VCaP (cell line): ENCODE measurements at regions not wholly inside any gene's neighbourhood (a gene's known extent, or its start where the extent isn't known, plus 50 kb on each side); places are given as distances from the start of the nearest gene placed in this dataset.
A peak's percentile ranks its signal among the peaks of the same experiment; 100 is the strongest.
"Not testable (repeated sequence)": the region's sequence is repeated elsewhere in the genome, so short reads cannot be mapped to it uniquely, and the experiment has no call there.

ENCODE experiments used
- H3K27ac ChIP-seq: fragments of 450-650 bp; 2 replicates; pipeline ENCODE4 v1.5.1; 2017
- TF ChIP-seq, protein P1 (sequence below): fragments of 450-650 bp; conservative IDR thresholded peaks from 2 replicates; pipeline ENCODE4 v1.5.1; 2017; ENCODE audit warnings: mild to moderate bottlenecking, moderate library complexity

DNA sequence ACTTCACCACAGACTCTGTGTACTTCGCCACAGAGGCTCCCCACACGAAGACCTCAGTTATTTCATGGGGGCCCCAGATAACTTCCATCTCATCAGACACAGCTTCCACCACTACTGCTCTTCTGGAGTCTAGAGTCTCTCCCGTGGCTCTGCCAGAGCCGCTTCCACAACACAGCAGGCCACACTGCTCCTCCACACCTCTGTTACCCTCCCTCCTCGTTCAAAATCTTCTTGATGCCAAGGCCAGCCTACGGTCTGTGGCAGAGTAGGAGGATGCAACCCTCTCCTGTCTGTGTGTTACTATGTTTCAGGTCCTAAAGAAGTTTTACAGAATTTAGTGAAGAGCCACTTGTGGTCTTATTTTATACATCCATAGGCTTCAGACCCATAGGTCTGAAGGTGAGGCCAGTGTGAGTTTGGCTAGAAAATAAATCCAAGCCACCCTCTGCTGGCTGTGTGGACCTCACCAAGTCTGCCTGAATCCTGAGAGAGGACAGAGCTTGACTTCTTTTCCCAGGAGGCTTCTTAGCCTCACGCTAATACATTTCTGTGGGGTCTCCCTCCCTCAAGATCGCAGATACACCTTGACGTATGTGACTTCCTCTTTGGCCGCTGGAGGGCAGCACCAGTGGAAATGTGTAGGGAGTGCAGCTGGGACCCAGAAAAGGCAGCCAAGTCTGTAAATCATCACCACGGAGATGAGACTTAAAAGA lies 197.7 kb downstream of the FAXC start:
- H3K27ac ChIP-seq = no peak overlapping the region
- TF ChIP-seq, protein P1, sequence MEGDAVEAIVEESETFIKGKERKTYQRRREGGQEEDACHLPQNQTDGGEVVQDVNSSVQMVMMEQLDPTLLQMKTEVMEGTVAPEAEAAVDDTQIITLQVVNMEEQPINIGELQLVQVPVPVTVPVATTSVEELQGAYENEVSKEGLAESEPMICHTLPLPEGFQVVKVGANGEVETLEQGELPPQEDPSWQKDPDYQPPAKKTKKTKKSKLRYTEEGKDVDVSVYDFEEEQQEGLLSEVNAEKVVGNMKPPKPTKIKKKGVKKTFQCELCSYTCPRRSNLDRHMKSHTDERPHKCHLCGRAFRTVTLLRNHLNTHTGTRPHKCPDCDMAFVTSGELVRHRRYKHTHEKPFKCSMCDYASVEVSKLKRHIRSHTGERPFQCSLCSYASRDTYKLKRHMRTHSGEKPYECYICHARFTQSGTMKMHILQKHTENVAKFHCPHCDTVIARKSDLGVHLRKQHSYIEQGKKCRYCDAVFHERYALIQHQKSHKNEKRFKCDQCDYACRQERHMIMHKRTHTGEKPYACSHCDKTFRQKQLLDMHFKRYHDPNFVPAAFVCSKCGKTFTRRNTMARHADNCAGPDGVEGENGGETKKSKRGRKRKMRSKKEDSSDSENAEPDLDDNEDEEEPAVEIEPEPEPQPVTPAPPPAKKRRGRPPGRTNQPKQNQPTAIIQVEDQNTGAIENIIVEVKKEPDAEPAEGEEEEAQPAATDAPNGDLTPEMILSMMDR = peak; percentile 86

DNA sequence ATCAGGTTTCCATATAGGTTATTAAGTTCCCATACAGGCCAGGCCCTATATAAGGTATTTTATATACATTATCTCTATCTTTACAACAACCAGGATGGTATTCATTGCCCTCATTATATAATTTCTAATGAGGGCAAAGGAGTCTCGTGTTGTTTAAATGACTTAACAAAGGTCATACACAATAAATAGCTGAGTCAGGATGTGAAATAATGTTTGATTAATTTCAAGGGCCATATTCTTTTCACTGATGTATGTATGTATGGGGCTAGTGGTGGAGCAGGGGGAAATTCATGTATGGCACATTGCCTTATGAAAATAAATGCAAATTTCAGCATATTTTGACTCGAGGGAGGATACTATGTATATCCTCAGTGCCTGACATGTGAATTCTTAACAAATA lies 200.7 kb downstream of the FAXC start:
- TF ChIP-seq, protein P1 = no peak

DNA sequence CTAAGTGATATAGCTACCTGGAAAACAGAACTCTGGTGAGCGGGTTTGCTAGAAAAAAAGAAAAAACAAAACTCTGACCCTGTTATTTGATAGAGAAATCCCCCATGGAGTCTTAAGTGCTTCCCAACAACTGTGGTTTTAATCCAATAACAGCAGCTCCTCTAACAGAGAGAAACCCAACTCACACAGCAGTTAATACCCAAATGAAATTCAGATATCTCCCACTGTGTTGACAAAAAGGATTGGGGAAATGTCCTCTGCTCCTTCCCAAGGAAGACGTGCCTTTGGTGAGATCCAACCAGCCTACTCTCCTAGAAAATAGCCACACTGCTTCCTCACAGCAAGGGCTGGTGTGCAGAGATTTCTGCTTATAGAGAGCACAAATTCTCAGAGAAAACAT lies 200.4 kb upstream of the FBXL4 start:
- TF ChIP-seq, protein P1 = no peak
- no peak overlapping the region for H3K27ac ChIP-seq

More for the DNA sequence above, 200.7 kb downstream of the FAXC start:
- H3K27ac ChIP-seq = no peak overlapping the region

DNA sequence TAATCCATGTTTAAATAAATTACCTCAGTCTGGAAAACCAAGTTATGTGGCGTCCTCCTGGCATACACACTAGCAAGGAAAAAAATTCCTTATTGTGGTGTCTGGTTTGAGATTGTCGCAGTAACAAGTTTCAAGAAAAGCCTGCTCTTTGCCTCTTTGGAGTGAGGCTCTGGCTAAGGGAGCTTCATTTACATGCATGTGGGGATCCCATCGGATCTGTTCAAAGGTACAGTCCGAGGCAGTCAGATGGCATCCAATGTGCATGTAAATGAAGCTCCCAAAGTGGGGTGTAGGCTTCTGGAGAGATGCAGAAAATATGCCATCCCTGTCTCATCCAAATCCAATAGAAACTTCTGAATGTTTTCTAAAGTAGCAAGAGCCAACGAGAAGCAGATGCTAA lies 199.5 kb upstream of the FBXL4 start:
- TF ChIP-seq, protein P1 = no peak
- no peak overlapping the region for H3K27ac ChIP-seq

DNA sequence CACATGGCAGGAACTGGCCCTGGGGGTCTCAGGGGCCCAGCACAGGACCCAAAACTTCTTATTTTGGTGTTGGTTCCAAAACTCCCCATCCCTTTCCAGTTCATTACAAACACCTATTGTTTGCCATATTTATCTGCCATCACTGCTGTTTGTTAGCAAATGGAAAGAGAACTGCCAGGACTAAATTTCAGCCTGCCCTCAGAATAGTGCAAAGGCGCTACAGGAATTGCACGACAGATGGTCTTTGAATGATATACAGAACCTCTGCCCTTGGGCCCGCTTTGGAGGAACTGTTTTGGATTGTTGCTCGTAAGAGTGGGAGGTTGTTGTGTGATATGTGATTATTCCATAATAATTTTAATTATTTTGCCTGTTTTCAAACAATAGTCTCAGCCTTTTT lies 199.0 kb upstream of the FBXL4 start:
- H3K27ac ChIP-seq = no peak overlapping the region
- TF ChIP-seq, protein P1 = no peak

DNA sequence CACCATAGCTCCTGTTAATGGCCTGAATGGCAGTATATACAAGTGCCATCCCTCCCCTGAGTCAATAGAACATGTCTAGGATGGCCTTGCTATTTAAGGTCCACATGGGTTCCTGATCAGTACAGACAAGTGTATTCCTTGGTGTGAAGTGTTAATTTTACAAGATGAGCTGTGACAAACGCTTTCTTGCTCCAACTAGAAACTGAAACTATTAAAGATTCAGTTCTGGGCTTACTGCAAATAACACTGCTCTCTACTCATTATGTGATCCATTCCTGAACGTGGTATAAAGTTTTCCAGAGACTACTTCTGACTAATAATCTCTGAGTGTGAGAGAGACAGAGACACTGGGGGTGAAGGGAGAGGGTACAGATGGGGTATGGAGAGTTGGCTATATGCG lies 198.0 kb upstream of the FBXL4 start:
- TF ChIP-seq, protein P1 = no peak

DNA sequence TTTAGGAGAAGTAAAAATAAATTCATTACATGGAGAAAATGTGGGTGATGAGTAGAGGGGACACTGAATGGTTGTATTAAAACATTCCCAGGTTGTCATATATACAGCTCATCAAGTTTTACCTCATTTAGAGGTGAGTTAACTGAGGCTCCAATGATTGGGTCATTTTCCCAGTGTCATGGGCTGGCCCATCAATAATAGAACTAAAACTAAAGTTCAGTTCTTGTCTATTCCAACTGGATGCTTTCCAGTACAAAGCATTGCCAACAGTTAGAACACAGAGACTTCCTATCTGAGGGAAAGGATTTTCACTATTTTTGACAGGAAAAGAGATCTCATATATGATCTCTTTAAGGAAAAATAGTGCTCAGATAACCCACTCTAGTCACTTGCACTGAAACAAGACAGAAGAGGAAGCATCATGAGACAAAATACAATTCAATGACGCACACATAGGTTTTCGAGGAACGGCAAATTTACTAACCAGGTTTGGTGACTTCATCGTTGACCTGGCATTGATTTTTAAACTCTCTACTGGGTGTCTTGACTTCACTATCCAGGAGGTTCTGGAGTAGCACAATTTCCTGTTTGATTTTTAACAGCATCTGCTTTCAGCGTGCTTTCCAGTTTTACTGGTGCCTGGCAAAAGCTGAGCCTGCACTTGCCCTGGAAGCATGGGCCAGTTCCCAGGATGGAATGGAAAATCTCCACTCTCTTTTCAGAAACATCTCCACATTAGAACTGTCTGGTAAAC lies 195.5 kb upstream of the FBXL4 start:
- H3K27ac ChIP-seq = no peak overlapping the region
- TF ChIP-seq, protein P1 = no peak

More for the DNA sequence above, 198.0 kb upstream of the FBXL4 start:
- no peak overlapping the region for H3K27ac ChIP-seq

DNA sequence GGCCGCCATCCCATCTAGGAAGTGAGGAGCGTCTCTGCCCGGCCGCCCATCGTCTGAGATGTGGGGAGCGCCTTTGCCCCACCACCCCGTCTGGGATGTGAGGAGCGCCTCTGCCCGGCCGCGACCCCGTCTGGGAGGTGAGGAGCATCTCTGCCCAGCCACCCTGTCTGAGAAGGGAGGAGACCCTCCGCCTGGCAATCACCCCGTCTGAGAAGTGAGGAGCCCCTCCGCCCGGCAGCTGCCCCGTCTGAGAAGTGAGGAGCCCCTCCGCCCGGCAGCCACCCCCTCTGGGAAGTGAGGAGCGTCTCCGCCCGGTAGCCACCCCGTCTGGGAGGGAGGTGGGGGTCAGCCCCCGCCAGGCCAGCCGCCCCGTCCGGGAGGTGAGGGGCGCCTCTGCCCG lies 194.2 kb upstream of the FBXL4 start:
- H3K27ac ChIP-seq = not testable (repeated sequence)
